ENCODE measurements at regions not wholly inside any gene's neighbourhood (a gene's known extent, or its start where the extent isn't known, plus 50 kb on each side); places are given as distances from the start of the nearest gene placed in this dataset.

GRCh38 chr4:83699358-83699757 lies 163.4 kb downstream of the GPAT3 start:
- no peaks in the 10 kb centered on the region for H3K4me1 ChIP-seq (replicated peaks in 1 of 2)
- no peaks in the 10 kb centered on the region for H3K36me3 ChIP-seq (replicated peaks in 1 of 2)
- intact Hi-C loops (cut with DNase I): no loop called here
- 68 to 83% (median 71%) methylated on average over 1 of the region's 1 CpG for WGBS, 4 donors
- no peak overlapping the region for H3K4me3 ChIP-seq
- no peaks in the 10 kb centered on the region for H3K27me3 ChIP-seq
- H3K27ac ChIP-seq: no peak overlapping the region
- TF ChIP-seq, protein P1, sequence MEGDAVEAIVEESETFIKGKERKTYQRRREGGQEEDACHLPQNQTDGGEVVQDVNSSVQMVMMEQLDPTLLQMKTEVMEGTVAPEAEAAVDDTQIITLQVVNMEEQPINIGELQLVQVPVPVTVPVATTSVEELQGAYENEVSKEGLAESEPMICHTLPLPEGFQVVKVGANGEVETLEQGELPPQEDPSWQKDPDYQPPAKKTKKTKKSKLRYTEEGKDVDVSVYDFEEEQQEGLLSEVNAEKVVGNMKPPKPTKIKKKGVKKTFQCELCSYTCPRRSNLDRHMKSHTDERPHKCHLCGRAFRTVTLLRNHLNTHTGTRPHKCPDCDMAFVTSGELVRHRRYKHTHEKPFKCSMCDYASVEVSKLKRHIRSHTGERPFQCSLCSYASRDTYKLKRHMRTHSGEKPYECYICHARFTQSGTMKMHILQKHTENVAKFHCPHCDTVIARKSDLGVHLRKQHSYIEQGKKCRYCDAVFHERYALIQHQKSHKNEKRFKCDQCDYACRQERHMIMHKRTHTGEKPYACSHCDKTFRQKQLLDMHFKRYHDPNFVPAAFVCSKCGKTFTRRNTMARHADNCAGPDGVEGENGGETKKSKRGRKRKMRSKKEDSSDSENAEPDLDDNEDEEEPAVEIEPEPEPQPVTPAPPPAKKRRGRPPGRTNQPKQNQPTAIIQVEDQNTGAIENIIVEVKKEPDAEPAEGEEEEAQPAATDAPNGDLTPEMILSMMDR (IDR thresholded peaks at IDR 0.05): no peak
- TF ChIP-seq POLR2A (IDR thresholded peaks at IDR 0.05): no peak
- DNase-seq: no peak
- no peaks in the 10 kb centered on the region for H3K9me3 ChIP-seq (replicated peaks in 1 of 3)

GRCh38 chr4:83692028-83692427 lies 156.1 kb downstream of the GPAT3 start:
- H3K4me1 ChIP-seq (replicated peaks in 1 of 2): no peaks in the 10 kb centered on the region
- no peaks in the 10 kb centered on the region for H3K27me3 ChIP-seq
- no peaks in the 10 kb centered on the region for H3K36me3 ChIP-seq (replicated peaks in 1 of 2)
- TF ChIP-seq, protein P1 (IDR thresholded peaks at IDR 0.05): no peak
- TF ChIP-seq POLR2A (IDR thresholded peaks at IDR 0.05): no peak
- WGBS, 4 donors: 86 to 96% (median 93%) methylated on average over 1 of the region's 1 CpG
- no peak overlapping the region for H3K27ac ChIP-seq
- H3K9me3 ChIP-seq (replicated peaks in 1 of 3): no peaks in the 10 kb centered on the region
- DNase-seq: no peak
- intact Hi-C loops (cut with DNase I): no loop called here
- H3K4me3 ChIP-seq: no peak overlapping the region

DNA sequence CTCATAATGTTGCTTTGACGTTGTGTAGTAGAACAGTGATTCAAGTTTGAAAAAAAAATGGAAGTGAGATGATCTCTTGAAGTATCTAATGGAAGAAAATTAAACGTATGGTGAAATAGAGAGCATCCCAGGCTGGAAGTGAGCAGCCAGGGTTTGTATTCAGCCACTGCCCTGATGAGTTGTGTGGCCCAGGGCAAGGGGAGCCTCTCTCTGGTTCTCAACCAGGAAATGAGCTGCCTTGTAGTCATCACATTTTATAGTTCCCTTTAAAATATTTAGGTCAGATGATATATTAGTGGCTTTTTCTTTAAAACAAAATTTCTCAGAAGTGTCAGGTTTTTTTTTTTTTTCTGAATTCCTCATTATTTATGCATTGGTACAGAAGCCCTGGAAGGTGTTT lies 150.3 kb downstream of the GPAT3 start:
- intact Hi-C loops (cut with DNase I): no loop called here
- no peak overlapping the region for H3K4me3 ChIP-seq
- TF ChIP-seq, protein P1 (IDR thresholded peaks at IDR 0.05): no peak
- no peak for TF ChIP-seq POLR2A (IDR thresholded peaks at IDR 0.05)
- DNase-seq: no peak
- no peaks in the 10 kb centered on the region for H3K9me3 ChIP-seq (replicated peaks in 1 of 3)
- no peak overlapping the region for H3K27ac ChIP-seq
- no peaks in the 10 kb centered on the region for H3K27me3 ChIP-seq
- H3K36me3 ChIP-seq (replicated peaks in 1 of 2): no peaks in the 10 kb centered on the region
- no peaks in the 10 kb centered on the region for H3K4me1 ChIP-seq (replicated peaks in 1 of 2)
- WGBS, 4 donors: 54 to 78% (median 74%) methylated on average over 2 of the region's 2 CpGs

DNA sequence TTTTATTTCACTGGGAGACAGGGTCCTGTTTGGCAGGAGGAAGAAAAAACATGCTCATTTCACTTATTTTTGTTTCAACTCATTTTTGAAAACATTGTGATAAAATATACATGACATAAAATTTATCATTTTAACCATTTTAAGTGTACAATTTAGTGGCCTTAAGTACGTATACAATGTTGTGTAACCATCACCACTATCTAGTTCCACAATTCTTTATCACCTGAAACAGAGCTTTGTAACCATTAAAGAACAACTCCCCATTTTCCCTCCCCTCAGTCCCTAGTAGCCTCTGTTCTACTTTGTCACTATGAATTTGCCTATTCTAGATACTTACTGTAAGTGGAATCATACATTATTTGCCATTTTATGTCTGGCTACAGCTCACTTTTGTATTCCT lies 143.8 kb downstream of the GPAT3 start:
- no peaks in the 10 kb centered on the region for H3K4me1 ChIP-seq (replicated peaks in 1 of 2)

More for the DNA sequence above, 143.8 kb downstream of the GPAT3 start:
- intact Hi-C loops (cut with DNase I): no loop called here
- DNase-seq: no peak
- Histone ChIP-seq H3K4me3 (no peak overlapping the region), H3K27me3 (no peaks in the 10 kb centered on the region), H3K9me3 (replicated peaks in 1 of 3) (no peaks in the 10 kb centered on the region), H3K36me3 (replicated peaks in 1 of 2) (no peaks in the 10 kb centered on the region), H3K27ac (no peak overlapping the region)
- no peak for TF ChIP-seq POLR2A (IDR thresholded peaks at IDR 0.05)
- TF ChIP-seq, protein P1 (IDR thresholded peaks at IDR 0.05): no peak
- WGBS, 4 donors: 45 to 67% (median 66%) methylated on average over 1 of the region's 1 CpG
